AG09309 (cell line): ENCODE measurements at regions not wholly inside any gene's neighbourhood (a gene's known extent, or its start where the extent isn't known, plus 50 kb on each side); places are given as distances from the start of the nearest gene placed in this dataset.
"Not testable (repeated sequence)": the region's sequence is repeated elsewhere in the genome, so short reads cannot be mapped to it uniquely, and the experiment has no call there.

ENCODE experiments used
- DNase-seq: peaks from one replicate; pipeline ENCODE4 v3.0.0-alpha.2; 2010; ENCODE audit warnings: low read depth
- H3K4me3 ChIP-seq: 2 replicates; pipeline ENCODE4 v1.5.1; 2011; ENCODE audit warnings: mild to moderate bottlenecking, low read depth, low read length, moderate library complexity; ENCODE audit not compliant: control insufficient read depth
- CTCF ChIP-seq: IDR thresholded peaks from 2 replicates; pipeline ENCODE4 v1.5.1; 2011; ENCODE audit warnings: mild to moderate bottlenecking, low read depth, low read length, inconsistent platforms; ENCODE audit not compliant: insufficient read depth, control insufficient read depth; ENCODE audit errors: missing control alignments

- no peak for DNase-seq
- no peak for TF ChIP-seq CTCF
- H3K4me3 ChIP-seq = no peak overlapping the region
Observed at GRCh38 chr3:65013053-65013452, 325.3 kb upstream of the ADAMTS9 start.

- TF ChIP-seq CTCF = no peak
- no peak overlapping the region for H3K4me3 ChIP-seq
- no peak for DNase-seq
Observed at GRCh38 chr3:65006300-65006739, 318.5 kb upstream of the ADAMTS9 start.

DNA sequence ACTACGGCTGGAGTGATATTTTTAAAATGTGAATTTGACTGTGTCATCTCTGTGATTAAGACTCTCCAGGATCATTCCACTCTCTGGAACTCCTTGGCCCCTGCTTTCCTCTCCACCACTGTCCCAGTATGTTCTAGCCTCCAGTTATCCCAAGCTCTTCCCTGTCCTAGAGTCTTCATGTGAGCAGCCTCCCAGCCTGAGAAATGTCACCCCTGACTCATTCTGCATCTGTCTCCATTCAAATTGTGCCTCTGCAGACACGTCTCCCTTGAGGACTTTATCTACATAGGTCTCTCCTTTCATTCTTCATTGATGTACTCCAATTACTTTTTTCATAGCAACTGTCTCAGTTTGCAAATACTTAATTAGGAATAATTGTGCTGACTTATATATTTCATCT, 317.7 kb upstream of the ADAMTS9 start:
- no peak overlapping the region for H3K4me3 ChIP-seq
- TF ChIP-seq CTCF = no peak
- no peak for DNase-seq

DNA sequence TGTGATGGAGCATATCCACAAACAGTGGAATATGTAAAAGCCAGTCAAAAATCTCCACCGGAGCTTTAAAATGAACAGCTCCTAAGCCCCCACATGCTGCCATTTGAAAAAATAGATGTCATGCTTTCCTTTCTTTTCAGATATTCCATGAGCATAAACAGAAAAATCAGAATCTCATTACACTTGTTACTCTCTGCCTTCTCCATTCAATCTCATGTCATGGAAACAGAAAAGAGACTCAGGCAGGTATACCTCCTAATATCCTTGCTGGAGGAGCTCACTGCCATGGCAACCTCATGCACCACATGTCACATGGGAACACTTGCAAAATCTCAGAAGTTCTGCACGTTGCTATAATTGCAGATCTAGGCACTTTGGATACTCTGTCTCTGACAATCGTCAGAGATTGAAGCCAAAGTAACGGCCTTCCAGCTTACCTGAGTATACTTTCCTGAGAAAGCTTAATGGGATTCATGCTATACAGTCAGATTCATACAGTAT, 317.0 kb upstream of the ADAMTS9 start:
- no peak for TF ChIP-seq CTCF
- H3K4me3 ChIP-seq = no peak overlapping the region
- no peak for DNase-seq

- no peak for DNase-seq
- TF ChIP-seq CTCF = no peak
- H3K4me3 ChIP-seq = no peak overlapping the region
Observed at GRCh38 chr3:65004306-65004705, 316.5 kb upstream of the ADAMTS9 start.

DNA sequence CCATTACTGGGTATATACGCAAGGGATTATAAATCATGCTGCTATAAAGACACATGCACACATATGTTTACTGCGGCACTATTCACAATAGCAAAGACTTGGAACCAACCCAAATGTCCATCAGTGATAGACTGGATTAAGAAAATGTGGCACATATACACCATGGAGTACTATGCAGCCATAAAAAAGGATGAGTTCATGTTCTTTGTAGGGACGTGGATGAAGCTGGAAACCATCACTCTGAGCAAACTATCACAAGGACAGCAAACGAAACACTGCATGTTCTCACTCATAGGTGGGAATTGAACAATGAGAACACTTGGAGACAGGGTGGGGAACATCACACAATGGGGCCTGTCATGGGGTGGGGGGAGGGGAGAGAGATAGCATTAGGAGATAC, 313.3 kb upstream of the ADAMTS9 start:
- H3K4me3 ChIP-seq, DNase-seq: not testable (repeated sequence)

GRCh38 chr3:64998317-64998716, 310.5 kb upstream of the ADAMTS9 start:
- DNase-seq = no peak
- H3K4me3 ChIP-seq = no peak overlapping the region
- no peak for TF ChIP-seq CTCF
